GM12878 (cell line): ENCODE measurements at regions not wholly inside any gene's neighbourhood (a gene's known extent, or its start where the extent isn't known, plus 50 kb on each side); places are given as distances from the start of the nearest gene placed in this dataset.

Source experiments
- ATF7 ChIP-seq: fragments of 450-650 bp; IDR thresholded peaks from 2 replicates; pipeline ENCODE4 v1.6.1; 2016; ENCODE audit warnings: low read depth, mild to moderate bottlenecking
- BRCA1 ChIP-seq: IDR thresholded peaks from 2 replicates; pipeline ENCODE4 v1.6.1; 2011; ENCODE audit warnings: low read depth, low read length, improper control_type of control experiment
- CHD2 ChIP-seq: IDR thresholded peaks from 2 replicates; pipeline ENCODE4 v1.6.1; 2011; ENCODE audit warnings: low read depth, low read length, improper control_type of control experiment, borderline replicate concordance
- CREB1 ChIP-seq: IDR thresholded peaks from 2 replicates; pipeline ENCODE4 v1.6.1; 2012; ENCODE audit warnings: low read depth, mild to moderate bottlenecking, inconsistent platforms
- EZH2 ChIP-seq: IDR thresholded peaks from 2 replicates; pipeline ENCODE4 v1.6.1; 2012; ENCODE audit warnings: low read depth, mild to moderate bottlenecking, control low read depth, inconsistent platforms, low read length, borderline replicate concordance; ENCODE audit not compliant: control insufficient read depth
- MEF2B ChIP-seq: fragments of 450-650 bp; IDR thresholded peaks from 2 replicates; pipeline ENCODE4 v1.6.1; 2018; ENCODE audit warnings: mild to moderate bottlenecking, moderate library complexity; ENCODE audit not compliant: partially characterized antibody, poor library complexity, severe bottlenecking
- SUZ12 ChIP-seq: fragments of 200-600 bp; sonication (generic); IDR thresholded peaks from one replicate; pipeline ENCODE4 v1.6.1; 2018; ENCODE audit warnings: antibody characterized with exemption, mild to moderate bottlenecking; ENCODE audit not compliant: unreplicated experiment
- TCF12 ChIP-seq: IDR thresholded peaks from 2 replicates; pipeline ENCODE4 v1.6.1; 2011; ENCODE audit warnings: low read depth, mild to moderate bottlenecking, low read length
- TCF7 ChIP-seq: IDR thresholded peaks from 2 replicates; pipeline ENCODE4 v1.6.1; 2014; ENCODE audit warnings: antibody characterized with exemption, borderline replicate concordance
- TF ChIP-seq, protein P1 (sequence below): fragments of 450-650 bp; IDR thresholded peaks from 2 replicates; pipeline ENCODE4 v1.6.1; 2018; ENCODE audit warnings: borderline replicate concordance, mild to moderate bottlenecking; ENCODE audit not compliant: partially characterized antibody
- TF ChIP-seq, protein P2 (sequence below): IDR thresholded peaks from 2 replicates; pipeline ENCODE4 v1.6.1; 2012; ENCODE audit warnings: mild to moderate bottlenecking, low read depth, low read length
- TF ChIP-seq, protein P3 (sequence below): fragments of 450-650 bp; formaldehyde crosslinking; IDR thresholded peaks from 2 replicates; pipeline ENCODE4 v1.5.0; 2022; ENCODE audit warnings: mild to moderate bottlenecking, missing genetic modification characterization
- TF ChIP-seq, protein P4 (sequence below): fragments of 450-650 bp; IDR thresholded peaks from 2 replicates; pipeline ENCODE4 v1.6.1; 2017; ENCODE audit warnings: mild to moderate bottlenecking, low read depth, inconsistent platforms; ENCODE audit not compliant: poor library complexity, severe bottlenecking
- TF ChIP-seq, protein P5 (sequence below): fragments of 450-650 bp; IDR thresholded peaks from 2 replicates; pipeline ENCODE4 v1.6.1; 2016; ENCODE audit warnings: mild to moderate bottlenecking, moderate library complexity, borderline replicate concordance

DNA sequence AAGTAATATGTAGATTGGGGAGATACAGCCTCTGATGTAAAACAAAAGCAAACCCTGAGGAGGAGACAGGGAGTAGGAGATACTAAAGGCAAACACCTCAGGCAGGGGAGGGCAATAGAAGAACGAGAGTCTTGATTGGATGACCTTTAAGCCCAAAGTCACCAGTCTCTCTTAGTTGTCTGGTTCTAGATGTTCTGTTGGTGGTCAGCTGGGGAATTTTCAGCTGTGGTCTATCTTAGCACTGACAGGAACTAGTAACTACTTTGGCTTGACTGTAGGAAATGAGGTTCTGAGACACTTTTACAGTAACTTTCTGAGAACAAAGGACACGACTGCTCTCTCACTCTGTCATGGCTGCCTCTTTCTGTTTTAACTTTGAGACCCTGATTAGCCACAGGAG, 290.7 kb upstream of the MIR17HG start (continued):
- TF ChIP-seq, protein P1, sequence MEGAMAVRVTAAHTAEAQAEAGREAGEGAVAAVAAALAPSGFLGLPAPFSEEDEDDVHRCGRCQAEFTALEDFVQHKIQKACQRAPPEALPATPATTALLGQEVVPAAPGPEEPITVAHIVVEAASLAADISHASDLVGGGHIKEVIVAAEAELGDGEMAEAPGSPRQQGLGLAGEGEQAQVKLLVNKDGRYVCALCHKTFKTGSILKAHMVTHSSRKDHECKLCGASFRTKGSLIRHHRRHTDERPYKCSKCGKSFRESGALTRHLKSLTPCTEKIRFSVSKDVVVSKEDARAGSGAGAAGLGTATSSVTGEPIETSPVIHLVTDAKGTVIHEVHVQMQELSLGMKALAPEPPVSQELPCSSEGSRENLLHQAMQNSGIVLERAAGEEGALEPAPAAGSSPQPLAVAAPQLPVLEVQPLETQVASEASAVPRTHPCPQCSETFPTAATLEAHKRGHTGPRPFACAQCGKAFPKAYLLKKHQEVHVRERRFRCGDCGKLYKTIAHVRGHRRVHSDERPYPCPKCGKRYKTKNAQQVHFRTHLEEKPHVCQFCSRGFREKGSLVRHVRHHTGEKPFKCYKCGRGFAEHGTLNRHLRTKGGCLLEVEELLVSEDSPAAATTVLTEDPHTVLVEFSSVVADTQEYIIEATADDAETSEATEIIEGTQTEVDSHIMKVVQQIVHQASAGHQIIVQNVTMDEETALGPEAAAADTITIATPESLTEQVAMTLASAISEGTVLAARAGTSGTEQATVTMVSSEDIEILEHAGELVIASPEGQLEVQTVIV: no peak
- TF ChIP-seq, protein P2, sequence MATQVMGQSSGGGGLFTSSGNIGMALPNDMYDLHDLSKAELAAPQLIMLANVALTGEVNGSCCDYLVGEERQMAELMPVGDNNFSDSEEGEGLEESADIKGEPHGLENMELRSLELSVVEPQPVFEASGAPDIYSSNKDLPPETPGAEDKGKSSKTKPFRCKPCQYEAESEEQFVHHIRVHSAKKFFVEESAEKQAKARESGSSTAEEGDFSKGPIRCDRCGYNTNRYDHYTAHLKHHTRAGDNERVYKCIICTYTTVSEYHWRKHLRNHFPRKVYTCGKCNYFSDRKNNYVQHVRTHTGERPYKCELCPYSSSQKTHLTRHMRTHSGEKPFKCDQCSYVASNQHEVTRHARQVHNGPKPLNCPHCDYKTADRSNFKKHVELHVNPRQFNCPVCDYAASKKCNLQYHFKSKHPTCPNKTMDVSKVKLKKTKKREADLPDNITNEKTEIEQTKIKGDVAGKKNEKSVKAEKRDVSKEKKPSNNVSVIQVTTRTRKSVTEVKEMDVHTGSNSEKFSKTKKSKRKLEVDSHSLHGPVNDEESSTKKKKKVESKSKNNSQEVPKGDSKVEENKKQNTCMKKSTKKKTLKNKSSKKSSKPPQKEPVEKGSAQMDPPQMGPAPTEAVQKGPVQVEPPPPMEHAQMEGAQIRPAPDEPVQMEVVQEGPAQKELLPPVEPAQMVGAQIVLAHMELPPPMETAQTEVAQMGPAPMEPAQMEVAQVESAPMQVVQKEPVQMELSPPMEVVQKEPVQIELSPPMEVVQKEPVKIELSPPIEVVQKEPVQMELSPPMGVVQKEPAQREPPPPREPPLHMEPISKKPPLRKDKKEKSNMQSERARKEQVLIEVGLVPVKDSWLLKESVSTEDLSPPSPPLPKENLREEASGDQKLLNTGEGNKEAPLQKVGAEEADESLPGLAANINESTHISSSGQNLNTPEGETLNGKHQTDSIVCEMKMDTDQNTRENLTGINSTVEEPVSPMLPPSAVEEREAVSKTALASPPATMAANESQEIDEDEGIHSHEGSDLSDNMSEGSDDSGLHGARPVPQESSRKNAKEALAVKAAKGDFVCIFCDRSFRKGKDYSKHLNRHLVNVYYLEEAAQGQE: no peak
- TF ChIP-seq, protein P3, sequence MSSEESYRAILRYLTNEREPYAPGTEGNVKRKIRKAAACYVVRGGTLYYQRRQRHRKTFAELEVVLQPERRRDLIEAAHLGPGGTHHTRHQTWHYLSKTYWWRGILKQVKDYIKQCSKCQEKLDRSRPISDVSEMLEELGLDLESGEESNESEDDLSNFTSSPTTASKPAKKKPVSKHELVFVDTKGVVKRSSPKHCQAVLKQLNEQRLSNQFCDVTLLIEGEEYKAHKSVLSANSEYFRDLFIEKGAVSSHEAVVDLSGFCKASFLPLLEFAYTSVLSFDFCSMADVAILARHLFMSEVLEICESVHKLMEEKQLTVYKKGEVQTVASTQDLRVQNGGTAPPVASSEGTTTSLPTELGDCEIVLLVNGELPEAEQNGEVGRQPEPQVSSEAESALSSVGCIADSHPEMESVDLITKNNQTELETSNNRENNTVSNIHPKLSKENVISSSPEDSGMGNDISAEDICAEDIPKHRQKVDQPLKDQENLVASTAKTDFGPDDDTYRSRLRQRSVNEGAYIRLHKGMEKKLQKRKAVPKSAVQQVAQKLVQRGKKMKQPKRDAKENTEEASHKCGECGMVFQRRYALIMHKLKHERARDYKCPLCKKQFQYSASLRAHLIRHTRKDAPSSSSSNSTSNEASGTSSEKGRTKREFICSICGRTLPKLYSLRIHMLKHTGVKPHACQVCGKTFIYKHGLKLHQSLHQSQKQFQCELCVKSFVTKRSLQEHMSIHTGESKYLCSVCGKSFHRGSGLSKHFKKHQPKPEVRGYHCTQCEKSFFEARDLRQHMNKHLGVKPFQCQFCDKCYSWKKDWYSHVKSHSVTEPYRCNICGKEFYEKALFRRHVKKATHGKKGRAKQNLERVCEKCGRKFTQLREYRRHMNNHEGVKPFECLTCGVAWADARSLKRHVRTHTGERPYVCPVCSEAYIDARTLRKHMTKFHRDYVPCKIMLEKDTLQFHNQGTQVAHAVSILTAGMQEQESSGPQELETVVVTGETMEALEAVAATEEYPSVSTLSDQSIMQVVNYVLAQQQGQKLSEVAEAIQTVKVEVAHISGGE (CRISPR knock-in tag): no peak
- TF ChIP-seq TCF7 (no peak), EZH2 (no peak), ATF7 (no peak), TCF12 (no peak), BRCA1 (no peak), CREB1 (0 out of 2 replicates have a peak, but pooled peaks have one; percentile 13), SUZ12 (no peak), MEF2B (no peak), CHD2 (no peak)
- TF ChIP-seq, protein P4, sequence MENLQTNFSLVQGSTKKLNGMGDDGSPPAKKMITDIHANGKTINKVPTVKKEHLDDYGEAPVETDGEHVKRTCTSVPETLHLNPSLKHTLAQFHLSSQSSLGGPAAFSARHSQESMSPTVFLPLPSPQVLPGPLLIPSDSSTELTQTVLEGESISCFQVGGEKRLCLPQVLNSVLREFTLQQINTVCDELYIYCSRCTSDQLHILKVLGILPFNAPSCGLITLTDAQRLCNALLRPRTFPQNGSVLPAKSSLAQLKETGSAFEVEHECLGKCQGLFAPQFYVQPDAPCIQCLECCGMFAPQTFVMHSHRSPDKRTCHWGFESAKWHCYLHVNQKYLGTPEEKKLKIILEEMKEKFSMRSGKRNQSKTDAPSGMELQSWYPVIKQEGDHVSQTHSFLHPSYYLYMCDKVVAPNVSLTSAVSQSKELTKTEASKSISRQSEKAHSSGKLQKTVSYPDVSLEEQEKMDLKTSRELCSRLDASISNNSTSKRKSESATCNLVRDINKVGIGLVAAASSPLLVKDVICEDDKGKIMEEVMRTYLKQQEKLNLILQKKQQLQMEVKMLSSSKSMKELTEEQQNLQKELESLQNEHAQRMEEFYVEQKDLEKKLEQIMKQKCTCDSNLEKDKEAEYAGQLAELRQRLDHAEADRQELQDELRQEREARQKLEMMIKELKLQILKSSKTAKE: no peak
- TF ChIP-seq, protein P5, sequence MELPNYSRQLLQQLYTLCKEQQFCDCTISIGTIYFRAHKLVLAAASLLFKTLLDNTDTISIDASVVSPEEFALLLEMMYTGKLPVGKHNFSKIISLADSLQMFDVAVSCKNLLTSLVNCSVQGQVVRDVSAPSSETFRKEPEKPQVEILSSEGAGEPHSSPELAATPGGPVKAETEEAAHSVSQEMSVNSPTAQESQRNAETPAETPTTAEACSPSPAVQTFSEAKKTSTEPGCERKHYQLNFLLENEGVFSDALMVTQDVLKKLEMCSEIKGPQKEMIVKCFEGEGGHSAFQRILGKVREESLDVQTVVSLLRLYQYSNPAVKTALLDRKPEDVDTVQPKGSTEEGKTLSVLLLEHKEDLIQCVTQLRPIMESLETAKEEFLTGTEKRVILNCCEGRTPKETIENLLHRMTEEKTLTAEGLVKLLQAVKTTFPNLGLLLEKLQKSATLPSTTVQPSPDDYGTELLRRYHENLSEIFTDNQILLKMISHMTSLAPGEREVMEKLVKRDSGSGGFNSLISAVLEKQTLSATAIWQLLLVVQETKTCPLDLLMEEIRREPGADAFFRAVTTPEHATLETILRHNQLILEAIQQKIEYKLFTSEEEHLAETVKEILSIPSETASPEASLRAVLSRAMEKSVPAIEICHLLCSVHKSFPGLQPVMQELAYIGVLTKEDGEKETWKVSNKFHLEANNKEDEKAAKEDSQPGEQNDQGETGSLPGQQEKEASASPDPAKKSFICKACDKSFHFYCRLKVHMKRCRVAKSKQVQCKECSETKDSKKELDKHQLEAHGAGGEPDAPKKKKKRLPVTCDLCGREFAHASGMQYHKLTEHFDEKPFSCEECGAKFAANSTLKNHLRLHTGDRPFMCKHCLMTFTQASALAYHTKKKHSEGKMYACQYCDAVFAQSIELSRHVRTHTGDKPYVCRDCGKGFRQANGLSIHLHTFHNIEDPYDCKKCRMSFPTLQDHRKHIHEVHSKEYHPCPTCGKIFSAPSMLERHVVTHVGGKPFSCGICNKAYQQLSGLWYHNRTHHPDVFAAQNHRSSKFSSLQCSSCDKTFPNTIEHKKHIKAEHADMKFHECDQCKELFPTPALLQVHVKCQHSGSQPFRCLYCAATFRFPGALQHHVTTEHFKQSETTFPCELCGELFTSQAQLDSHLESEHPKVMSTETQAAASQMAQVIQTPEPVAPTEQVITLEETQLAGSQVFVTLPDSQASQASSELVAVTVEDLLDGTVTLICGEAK: no peak
